NCI-H187 treated with DMSO at 0.1 percent for 48 hours (cell line): ENCODE measurements at regions not wholly inside any gene's neighbourhood (a gene's known extent, or its start where the extent isn't known, plus 50 kb on each side); places are given as distances from the start of the nearest gene placed in this dataset.
"Not testable (repeated sequence)": the region's sequence is repeated elsewhere in the genome, so short reads cannot be mapped to it uniquely, and the experiment has no call there.

ENCODE experiments used
- DNase-seq: peaks from one replicate; lab custom pipeline; 2025; lab: John Stamatoyannopoulos, UW

DNA sequence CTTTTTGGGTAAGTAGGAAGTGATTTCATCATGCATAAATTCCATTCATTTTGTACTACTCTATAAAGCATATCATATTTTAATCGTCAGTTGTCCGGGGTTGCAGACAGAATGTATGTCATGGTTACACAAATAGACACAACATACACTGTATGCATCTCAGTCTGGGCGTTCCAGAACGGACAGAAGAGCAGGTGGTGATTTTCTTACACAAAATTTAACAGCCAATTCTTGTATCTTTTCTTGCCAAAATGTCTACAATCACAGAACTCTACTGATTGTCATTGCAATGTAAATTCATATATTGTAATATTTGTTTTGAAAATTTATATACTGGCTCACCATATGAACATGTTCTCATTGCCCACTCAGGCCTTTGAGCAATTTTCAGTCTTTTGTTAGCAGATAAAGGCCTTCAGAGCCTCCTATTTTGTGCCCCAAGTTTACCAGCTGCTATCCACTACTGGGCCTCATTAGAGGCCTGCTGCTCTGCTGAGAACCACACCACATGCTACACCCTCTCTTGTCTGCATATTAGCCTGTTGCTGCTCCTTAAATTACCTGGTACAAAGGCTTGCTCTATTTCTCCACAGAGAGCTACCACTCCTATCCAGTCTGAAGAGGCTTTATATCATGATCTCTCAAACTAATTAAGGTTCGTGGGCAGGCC, 61.5 kb downstream of the PRDM13 start:
- DNase-seq: peak; percentile 70

DNA sequence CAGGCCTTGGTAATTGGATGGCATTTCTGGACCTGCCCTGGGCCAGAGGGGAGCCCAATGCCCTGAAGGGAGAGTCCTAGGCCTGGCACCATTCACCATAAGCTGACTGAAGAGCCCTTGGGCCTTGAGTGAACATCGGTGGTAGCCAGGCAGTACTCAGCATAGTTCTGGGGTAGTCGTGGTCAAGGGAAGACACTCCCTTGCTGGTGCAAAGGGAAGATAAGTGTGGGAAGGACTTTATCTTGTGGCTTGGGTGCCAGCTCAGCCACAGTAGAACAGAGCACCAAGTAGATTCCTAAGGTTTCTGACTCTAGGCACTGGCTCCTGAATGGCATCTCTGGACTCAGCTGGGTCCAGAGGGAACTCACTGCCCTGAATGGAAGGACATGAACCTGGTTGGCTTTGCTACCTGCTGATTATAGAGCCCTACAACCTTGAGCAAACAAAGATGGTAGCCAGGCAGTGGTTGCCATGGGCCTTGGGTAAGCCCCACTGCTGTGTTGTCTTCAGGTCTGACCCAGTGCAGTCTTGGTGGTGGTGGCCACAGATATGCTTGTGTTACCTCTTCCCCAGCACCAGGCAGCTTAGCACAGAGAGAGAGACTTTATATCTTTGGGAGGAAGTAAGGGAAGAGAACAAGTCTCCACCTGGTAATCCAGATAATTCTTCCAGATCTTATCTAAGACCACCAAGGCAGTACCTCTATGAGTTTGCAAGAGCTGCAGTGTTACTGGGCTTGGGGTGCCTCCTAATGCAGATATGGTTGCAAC, 83.5 kb downstream of the PRDM13 start:
- DNase-seq: no peak

DNA sequence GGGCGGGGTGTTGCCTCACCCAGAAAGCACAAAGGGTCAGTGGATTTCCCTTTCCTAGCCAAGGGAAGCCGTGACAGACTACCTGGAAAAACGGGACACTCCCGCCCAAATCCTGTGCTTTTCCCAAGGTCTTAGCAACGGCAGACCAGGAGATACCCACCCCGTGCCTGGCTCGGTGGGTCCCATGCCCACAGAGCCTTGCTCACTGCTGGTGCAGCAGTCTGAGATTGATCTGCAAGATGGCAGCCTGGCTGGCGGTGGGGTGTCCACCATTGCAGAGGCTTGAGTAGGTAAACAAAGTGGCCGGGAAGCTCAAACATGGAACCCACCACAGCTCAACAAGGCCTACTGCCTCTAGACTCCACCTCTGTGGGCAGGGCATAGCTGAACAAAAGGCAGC, 95.7 kb downstream of the PRDM13 start:
- DNase-seq: not testable (repeated sequence)

DNA sequence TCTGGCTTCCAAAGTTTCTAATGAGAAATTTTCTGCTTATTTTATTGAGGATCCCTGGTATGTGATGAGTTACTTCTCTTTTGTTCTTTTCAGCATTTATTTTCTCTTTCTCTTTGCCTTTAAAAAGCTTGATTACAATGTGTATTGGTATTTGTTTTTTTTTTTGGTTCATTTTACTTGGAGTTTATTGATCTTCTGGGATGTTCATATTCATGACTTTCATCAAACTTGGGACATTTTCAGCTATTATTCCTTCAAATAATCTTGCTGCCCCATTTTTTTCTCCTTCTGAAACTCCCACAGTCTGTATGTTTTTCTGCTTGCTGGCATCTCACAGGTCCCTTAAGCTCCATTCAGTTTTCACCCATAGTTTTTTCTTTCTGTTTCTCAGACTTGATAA, 102.4 kb downstream of the PRDM13 start:
- DNase-seq: no peak

DNA sequence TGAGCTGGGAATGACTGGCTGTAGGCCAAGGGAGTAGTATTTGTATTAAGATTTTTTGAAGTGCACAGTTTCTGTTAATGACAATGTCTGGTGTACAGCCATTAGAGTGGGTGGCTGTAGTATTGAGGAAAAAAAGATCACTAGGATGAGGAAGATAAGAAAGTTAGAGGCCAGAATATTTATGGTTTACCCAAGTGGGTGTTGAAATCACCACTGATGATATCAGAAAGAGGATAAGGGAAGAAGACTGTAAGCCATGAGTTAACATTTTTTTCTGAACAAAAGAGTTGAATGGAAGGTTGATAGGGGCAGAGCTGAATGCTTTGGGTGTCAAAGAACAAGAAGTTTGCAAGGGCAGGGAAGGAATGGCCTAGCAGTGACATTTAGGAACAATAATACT, 104.7 kb downstream of the PRDM13 start:
- DNase-seq: no peak

DNA sequence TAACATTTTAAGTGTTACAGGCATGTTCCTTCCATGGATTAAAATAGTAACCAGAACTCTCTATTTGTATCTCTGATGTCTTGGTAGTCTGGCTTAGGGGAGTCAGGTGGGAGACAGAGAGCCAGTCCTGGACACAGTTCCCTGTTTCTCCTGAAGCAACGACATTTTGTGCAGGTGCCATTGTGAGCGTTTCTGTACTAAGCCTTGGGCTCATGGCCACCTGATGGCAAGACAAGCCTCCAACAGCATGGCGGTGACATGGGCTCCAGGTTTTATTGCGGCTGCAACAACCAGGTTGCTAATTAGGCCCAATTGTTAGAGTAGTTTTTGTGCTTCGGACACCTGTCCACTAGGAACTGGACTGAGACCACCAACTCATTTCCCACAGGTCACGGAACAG, 105.3 kb downstream of the PRDM13 start:
- no peak for DNase-seq

DNA sequence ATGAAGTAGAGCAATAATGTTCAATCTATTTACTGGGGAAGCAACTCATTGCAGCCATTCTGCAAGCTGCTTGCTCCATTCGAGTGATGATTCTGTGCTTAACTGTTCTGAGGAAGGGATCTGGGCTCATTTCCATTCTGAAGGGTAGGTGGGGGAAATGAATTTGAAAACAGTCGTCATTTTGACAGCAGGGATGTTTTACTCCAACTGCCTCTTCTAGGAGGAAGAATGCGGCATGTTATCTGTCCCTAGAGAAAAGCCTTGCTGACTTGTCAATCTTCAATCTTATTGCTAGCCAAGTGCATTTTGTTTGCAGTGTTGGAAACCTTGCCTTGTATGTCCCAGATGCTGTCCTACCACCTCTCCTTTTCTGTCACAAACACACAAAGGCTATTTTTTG, 105.9 kb downstream of the PRDM13 start:
- DNase-seq: no peak

DNA sequence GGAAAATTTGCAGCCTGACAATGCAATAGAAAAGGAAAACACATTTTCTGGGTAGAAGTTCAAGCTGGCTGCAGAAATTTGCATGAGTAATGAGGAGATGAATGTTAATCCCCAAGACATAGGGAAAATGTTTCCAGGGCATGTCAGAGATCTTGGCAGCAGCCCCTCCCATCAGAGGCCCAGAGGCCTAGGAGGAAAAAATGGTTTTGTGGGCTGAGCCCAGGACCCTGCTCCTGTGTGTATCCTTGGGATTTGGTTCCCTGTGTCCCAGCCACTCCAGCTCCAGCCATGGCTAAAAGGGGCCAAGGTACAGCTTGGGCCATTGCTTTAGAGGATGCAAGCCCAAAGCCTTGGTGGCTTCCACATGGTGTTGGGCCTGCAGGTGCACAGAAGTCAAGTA, 115.4 kb downstream of the PRDM13 start:
- DNase-seq: not testable (repeated sequence)

DNA sequence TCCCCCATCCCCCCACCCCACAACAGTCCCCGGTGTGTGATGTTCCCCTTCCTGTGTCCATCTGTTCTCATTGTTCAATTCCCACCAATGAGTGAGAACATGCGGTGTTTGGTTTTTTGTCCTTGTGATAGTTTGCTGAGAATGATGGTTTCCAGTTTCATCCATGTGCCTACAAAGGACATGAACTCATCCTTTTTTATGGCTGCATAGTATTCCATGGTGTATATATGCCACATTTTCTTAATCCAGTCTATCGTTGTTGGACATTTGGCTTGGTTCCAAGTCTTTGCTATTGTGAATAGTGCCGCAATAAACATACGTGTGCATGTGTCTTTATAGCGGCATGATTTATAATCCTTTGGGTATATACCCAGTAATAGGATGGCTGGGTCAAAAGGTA, 123.6 kb downstream of the PRDM13 start:
- not testable (repeated sequence) for DNase-seq

DNA sequence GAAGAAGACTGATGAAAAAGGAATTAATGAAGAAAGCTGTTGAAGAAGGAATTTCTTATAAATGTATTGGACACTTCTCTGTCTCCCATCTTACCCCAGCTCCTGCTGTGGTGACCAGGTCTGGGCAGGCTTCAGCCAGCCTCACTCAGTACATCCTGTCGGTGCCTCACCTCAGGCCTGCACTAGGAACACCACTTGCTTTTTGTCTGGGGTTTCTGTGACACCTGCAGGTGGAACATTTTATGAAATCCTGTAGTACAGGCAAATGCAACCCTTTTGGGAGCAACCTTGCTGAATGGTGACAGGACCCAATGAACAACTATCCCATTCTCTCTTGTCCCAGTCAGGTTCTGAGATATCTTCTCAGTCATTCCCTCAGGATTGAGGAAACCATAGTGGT, 129.7 kb downstream of the PRDM13 start:
- DNase-seq: no peak

DNA sequence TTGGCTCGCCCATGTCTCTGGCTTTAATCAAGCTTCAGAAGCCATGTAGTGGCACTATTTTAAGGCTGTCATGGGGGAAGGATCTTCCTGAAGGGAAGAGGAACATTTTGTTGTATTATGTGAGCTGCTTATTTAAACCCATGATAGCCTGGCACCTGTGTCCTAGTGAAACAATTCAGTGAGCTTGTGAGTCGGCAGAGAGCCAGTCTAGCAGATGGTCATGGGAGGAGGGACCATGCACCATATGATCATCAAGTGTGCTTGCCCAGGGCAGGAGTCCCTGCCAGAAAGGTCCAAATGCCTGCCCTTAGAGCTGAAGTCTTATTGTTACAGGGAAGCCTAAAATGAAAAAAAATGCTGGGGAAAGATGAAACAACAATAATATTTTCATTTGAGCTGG, 132.9 kb downstream of the PRDM13 start:
- DNase-seq: no peak

DNA sequence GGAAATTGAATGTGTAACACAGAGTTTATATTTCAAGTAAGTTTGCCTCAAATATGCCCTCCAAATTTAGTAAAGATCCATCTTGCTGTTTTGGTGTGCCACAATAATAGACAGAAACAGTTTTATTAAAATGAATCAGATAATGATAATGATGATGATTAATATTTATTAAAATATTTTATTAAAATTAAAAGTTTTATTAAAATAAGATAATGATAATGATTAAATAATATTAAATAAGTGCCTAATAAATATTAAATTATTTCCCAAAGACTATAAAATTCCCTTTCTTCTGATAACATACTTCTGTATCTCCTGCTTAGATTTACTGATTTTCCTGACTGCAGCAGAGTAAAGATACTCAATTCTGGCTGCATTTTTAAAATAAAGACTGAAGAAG, 134.5 kb downstream of the PRDM13 start:
- DNase-seq: no peak

DNA sequence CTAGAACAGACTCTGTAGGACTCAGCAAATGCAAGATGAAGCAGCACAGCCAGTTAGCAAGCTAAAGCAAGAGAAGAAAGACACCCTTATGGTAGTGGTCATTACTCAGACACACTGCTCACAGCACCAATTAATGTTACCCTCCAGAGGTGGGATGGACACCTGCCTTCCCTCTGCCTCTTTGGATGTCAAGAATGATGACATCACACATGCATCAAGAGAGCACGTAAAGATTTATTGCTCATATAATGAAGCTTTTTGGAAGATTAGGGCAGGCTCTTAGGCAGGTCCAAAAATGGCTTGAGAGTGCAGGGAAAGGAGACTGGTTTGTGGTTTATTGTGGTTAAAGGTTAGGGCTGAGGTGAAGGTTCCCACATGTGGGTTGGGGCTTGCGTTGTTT, 137.0 kb downstream of the PRDM13 start:
- DNase-seq: no peak

DNA sequence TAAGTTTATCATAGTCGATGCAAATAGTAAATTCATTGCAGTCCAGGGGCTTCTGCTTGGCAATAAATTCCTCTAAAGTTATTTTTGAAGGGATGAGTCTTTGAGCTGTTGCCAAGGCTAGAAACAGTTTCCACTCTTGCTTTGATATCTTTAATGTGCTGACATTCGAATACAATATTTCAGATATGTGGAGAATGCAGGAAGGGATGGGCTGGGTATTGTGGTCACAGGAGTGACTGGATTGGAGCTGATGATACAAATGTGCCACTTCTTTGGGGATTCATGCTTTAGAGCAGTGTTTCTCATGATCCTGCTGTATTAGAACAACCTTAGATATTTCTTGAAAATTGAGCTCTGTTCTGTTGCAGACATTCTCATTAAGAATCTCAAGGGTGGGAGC, 139.0 kb downstream of the PRDM13 start:
- DNase-seq: no peak

DNA sequence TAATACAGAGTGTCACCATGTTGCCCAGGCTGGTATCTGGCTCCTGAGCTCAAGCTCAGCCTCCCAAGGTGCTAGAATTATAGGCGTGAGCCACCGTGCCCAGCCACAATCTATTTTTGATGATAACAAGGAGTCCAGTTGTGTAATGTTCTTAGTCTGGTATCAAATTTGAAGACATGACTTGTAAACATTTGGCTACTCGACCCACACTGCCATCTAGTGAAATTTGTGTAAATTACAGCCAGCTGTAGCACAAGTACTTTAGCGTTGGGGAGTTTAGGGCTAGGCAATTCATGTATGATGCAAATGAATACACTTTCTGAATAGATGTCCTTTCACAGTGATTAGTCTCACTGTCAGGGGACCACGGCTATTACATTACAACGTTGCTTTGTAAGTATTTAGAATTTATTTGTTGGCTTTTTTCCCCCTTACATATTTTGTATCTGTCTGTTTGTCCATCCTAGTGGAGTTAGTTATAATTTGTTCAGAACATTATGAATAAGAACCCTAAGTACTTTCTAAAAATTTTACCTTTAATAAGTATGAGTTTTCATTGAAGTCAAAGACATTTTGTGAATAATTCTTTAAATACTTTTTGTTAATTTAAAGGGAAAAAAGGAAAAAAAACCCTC, 139.7 kb downstream of the PRDM13 start:
- DNase-seq: no peak

DNA sequence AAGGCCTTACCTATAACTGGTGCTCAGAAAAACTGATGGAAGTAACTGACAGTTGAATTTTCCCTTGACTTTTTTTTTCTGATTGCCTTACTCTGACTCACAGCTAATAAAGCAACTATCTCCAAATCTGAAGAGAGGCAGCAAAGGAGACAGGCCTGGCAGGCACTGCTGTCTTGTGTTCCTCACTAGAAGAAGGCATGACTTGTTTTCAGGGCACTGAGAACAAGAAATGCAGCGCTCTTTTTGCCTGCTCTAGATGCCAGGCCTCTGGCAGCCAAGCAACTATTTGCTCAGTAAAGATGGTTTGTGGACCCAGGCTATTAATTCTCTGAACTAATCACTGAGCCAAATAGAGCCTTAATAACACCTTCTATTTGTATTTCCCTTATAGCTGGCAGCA, 155.1 kb downstream of the PRDM13 start:
- DNase-seq: no peak

DNA sequence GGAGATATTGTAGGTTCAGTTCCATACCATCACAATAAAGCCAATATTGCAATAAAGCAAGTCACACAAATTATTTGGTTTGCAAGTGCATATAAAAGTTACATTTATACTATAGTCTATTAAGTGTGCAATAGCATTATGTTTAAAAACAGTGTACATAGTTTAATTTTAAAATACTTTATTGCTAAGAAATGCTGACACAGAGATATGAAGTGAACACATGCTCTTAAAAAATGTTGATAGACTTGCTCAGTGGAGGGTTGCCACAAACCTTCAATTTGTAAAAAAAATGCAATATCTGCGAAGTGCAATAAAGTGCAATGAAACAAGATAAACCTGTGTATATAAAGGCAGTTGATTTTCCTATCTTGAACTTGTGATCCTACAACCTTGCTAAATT, 161.5 kb downstream of the PRDM13 start:
- no peak for DNase-seq

DNA sequence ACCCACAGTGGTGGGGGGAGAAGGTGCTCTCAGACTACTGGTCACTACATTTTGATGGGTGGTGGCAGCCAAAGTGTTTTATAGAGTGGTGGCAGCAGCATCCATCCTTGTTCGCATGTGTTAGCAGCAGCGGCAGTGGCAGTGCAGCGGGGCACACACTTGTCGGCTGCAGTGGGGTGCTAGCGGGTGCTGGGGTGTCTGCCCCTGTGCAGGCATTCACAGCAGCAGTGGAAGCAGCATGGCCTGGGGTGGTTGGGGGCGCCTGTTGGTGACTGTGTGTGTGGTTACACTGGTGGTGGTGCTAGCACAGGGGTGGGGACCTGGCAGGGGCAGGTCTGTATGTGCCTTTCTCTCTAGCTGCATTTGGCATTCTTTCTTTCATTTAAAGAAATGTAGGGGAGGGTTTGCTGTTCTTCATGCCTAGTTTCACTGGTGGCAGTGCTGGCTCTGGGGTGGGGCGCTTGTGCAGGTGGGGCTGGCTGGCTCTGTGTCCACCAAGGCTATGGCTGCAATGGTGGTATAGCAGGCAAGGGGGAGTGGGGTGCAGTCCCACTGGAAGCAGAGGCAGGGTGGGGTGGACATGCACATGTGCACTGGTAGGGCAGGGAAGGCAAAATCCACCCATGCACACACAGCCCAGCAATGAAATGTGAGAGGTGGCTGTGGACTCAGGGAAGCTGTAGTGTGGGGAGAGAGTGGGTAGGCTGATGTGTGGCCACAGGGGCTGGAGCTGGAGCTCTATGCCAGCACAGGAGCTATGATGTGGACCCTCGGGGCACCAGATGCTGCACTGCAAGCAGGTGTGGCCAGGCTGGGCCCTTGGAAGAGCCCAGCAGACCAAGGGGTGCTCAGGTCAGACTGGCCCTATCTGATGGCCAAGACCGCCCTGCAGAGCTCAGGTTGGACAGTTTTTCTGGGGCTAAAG, 173.3 kb downstream of the PRDM13 start:
- no peak for DNase-seq

DNA sequence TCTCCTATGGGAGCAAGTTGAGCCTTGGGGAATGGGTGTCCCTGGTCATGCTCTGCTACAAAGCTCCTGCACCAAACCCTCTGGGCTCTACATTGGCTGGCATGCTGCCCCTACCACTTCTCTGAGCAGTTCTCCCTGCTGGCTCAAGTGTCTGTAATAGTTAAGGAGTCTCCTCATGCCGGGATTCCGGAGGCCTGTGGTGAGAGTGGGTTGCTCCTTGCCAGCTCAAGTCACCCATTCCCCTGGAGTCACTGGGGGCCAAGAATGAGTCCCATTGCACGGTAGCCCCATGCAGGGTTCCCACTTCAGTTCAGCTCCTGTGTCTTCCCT, 173.9 kb downstream of the PRDM13 start:
- no peak for DNase-seq

DNA sequence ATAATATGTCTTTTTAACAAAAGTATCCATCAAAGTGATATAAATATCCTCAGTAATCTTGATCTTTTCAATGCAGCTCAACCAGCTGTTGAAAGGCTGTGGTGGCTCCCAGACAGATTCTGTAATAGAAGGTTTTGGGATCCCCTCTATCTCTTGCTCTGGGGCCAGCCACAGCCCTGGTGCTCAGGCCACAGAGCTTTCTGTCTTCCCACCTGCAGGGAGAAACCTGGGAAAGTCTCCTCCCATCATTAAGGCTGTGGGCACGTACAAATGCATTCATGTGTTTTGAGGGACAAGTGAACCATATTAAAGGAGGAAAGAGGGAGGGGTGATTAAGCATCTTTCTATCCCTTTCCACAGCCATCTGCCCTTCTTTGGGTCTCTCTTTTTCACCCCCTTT, 183.1 kb downstream of the PRDM13 start:
- no peak for DNase-seq

DNA sequence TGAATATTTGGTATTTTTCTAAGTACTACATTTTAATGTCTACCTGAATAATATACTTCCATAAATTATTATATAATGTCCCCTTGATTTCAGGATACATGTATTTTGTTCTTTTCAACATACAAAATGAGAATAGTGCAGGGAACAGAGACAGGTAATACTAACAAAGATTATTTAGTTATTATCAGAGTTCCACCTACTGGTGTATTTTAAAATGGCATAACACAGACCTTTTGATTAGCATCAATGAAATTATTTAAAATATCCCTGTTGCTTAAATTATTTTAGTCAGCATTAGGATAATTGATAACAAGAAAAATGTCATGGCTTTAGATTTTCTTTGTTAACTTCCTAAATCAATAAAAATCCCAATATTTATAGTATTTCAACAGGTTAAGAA, 184.0 kb downstream of the PRDM13 start:
- DNase-seq: no peak

DNA sequence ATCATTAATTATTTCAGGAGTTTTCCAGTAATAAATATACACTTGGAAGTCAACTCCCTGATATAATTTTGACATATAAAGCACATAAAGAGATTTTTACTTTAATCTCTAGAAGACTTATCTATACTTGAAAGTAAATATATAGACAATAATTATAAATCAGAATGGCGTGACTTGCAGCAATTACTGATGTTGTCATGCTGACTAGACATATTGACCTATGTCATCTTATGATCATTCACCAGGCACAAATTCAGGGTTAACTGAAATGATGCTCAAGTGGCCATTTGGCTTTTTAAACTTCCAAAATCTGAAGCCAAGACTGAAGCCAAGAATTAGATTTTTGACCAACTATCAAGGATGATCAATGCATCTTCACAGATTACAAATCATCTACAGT, 192.2 kb downstream of the MCHR2 start:
- DNase-seq: no peak
